Stimulated activated CD8-positive, alpha-beta memory T cell treated with anti-CD3 and anti-CD28 coated beads, Interleukin-7, amount 100 ng/mL, for 48 hours (primary cell): ENCODE measurements at regions not wholly inside any gene's neighbourhood (a gene's known extent, or its start where the extent isn't known, plus 50 kb on each side); places are given as distances from the start of the nearest gene placed in this dataset.

Experiments used
- DNase-seq, 2 donors: peaks; one replicate each; pipeline ENCODE4 v3.0.0-alpha.2; 2020; ENCODE audit warnings: low read depth in 1 of 2; ENCODE audit errors: extremely low read depth in 1 of 2

DNA sequence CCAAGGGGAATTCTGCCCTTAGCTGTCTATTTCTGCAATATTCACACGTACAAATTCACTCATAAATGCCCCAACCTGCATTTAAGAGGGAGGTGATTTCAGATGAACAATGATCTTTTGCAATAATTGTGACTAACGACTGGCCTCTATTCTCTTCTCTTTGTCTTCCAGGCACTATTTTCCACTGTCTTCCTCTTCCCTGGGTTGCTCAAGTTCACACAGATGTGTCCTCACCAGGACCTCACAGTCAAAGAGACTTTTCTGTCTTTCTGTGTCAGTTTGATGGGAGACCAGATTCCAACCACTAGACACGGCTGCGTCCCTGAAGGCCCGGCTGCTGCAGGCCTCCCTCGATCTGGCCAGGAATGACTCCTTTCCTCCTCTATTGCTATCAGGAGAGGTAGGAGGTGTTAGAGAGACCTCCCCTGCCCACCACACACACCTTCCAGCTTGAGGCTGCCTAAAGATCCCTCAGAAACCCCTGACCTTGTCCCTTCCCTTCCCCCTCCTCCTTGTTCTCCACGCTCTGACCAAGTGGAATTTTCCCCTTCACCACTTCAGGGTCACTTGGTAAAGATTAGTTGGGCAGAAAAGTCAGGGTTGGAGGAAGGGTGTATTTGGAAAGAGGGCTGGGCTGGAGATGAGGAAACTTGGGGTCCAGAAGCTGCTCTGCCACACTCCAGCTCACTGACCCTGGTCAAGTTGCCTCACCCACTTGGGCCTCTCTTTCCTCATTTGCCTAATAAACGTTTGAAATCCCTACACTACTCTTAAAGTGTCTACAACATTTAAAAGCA is 109.2 kb upstream of the COPS8 start:
- DNase-seq: no peak

GRCh38 chr2:236977063-236977851 is 108.4 kb upstream of the COPS8 start:
- DNase-seq: no peak

DNA sequence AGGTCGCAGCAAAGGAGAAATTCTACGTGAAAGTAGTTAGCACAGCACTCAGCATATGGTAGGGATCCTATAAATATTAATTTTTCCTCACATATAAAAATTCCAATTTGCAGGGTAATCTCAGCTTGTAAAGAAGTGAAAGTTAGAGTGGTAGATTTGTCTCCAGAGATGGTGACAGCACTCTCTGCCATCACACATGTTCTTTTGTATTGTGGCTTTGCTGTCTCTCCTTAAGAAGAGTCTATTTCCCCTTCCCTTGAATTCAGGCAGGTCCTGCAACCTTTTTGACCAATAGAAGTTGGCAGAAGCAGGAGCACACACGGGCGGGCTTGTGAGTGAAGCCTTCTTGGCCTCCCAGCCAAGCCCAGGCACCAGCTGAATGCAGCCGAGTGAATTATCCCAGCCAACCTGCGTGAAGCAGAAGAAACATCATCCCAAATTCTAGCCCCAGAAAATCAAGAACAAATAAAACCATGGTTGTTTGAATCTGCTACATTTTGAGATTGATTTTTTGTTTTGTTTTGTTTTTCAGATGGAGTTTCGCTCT is 107.8 kb upstream of the COPS8 start:
- no peak for DNase-seq

DNA sequence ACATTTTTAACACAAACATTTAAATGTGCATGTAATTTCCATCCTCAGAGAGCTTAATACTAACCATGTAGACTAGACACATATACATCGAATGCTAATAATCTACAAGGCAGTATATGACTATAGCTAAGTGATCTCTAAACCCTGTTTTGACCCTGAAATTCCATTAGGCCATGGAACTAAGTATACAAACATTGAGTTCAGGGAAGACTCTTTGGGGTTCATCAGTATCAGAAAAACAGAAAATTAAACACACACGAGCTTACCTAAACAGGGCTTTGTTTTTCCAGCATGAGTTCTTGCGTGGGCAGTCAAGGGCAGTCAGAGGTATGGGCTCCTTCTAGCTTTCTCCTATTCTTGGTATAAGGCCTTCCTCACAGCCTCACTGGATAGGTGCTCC is 106.0 kb upstream of the COPS8 start:
- no peak for DNase-seq

DNA sequence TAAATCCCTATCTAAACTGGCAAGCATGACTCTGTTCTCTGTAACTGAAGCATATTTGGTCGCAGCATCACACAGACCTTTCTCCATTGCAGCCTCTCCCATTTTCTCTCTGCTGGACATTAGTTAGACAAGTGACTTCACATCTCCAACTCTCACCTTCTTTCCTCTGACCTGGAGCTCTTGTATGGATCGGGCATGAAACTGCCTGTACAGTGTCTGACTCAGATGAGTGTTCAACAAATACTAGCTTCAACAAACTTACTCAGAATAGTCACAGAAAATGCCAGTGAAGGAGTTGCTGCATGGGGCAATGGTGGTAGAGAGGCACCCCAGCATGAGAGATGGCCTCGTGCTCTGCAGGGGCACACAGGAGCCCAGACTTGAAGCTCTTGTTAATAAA is 104.7 kb upstream of the COPS8 start:
- no peak for DNase-seq

DNA sequence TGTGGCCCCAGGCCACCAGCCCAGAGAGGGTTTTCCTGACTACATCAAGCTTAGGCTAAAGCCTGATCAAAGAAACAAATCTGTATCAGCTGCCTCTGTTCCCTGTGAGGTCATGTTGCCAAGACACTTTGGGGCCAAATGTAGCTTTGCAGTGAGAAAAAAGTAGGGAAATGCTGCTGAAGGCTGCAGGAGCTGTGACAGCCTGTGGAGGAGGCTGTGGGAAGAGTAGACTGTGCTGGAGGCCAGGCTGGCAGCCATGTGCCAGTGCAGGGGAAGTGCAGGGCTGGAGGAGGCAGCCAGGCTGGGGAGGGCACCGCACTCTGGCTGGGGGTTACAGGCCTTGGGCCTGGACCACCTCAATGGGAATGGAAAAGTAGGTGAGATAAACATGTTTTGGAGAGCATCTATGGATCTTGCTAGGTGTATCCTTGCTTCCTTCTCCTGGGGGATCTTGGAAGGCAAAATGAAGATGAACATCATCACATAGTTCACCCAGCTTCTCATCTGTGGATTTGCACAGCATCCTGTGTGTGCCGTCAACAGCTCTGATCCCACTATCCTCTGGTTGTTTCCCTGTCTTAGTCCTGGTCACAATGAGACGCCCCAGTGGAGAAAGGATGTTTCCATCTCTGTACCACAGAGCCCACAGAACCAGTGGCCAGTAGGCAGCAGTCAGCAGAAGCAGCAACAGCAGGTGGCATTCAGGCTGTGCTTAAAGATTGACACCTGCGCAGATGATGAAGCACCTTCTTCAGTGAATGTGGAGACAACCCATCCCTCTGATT is 103.8 kb upstream of the COPS8 start:
- DNase-seq: no peak

DNA sequence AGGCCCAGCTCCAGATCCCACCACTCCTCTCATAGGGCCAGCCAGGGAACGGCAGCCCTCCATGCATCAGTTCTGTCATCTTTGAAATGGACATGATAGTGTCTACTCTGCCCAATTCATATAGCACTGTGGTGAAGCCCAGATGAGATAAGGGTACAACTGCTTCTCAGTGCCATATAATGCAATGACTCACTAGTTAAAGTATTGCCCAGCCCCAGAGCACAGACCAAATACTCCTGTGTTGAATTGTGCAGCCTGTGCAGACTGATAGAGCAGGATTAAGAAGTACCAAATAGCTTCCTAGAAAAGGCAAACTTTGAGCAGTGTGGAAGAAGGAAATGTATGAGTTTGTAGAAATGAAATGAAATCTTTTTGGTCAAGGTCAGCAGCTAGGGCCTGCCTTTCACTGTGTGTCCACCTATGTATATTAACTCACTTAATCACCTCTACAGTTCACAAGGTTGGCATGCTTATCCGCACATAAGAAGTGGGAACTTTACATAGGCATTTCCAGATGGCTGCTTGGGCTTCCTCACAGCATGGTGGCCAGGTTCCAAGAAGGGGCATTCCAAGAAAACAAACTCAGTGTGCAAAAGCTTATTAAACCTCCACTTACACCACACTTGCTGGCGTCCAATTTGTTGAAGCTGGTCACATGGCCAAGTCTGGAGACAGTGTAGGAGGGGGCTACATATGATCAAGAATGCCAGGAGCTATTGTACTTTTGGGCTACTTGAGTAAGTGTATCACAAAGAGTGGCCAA is 102.8 kb upstream of the COPS8 start:
- DNase-seq: no peak

GRCh38 chr2:236984046-236984445 is 101.6 kb upstream of the COPS8 start:
- no peak for DNase-seq

DNA sequence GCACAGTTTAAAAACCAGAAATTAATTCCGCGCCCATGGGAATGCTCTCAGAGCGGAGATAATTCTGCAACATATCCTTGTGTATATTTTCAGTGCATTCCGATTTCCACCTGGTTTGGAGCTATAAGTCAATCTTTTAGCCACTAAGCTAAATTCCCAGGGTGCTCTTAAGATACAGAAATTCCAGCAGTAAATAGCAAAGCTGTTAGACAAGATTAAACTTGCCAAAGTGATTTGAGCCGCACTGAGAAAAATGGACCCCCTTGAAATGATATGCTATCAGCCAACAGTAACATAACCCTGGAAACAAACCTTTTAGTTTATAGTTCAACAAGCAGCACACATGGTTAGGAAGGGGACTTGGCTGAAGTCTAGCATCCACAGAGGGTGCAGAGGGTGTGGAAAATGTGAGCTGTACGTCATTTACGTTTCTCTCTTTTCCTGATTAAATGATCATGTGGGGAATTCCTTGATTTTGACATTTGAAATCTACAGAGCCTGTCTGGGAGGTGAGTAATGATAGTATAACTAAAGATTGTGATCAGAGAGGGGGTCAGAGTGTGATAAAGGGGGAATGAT is 99.8 kb upstream of the COPS8 start:
- no peak for DNase-seq

DNA sequence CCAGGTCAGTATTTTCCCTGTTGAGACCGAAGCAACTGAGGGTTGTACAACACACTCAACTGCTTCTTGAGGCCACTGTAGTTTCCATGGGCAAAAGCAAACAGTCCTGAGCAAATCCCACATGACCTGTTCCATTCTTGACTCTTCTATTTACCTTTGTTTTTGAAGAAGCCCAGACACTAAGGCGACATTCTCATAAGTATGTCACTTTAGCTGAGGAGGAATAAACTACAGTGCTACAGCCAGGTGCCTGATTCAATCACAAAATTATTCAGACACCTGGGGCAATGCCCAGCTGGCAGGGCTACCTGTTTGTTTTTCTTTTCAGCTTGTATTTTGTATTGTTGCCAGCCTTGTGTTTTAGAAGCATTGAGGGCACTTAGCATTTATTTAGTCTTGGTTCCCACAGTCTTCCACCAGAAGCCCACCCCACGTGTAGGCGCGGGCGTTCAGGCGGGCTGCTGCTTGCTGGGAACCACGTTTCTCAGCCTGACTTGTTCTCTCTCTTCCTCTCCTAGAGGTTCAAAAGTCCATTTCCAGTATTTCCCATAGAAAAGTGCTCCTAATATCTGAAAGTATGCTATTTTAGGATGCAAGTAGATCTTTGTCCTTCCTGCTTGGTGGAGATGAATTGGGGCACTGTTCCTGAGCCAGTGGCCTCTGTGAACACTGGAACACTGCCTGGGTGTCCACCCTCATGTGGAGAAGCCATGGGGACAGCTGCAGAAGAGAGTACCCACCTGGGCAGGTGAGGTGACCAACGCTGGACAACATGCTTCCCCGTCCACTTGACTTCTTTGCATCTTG is 99.0 kb upstream of the COPS8 start:
- no peak for DNase-seq

GRCh38 chr2:236988216-236988615 is 97.5 kb upstream of the COPS8 start:
- DNase-seq: no peak

- DNase-seq: no peak
These were observed 96.7 kb upstream of the COPS8 start for GRCh38 chr2:236988690-236989624.

DNA sequence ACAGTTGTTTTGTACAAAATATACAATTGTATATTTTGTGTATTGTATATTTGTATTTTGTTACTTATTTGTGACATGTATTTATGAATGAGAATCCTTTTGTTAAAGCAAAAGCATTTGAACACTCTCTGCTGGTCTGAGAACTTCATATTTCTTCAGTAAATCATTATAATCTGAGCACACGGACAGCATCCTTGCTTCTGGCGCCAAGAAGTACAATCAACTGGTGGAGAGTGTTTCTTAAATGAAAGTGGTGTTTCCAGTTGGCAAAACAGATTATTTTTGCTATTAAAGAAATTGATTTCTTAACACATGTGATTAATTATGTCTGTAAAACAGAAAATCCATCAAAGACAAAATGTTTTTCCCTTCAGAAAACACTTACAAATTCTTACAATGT is 95.1 kb upstream of the COPS8 start:
- no peak for DNase-seq

GRCh38 chr2:236991874-236992273 is 93.8 kb upstream of the COPS8 start:
- no peak for DNase-seq

- no peak for DNase-seq
These were observed 92.4 kb upstream of the COPS8 start for GRCh38 chr2:236993286-236993685.

GRCh38 chr2:236994361-236994760 is 91.3 kb upstream of the COPS8 start:
- DNase-seq: no peak

DNA sequence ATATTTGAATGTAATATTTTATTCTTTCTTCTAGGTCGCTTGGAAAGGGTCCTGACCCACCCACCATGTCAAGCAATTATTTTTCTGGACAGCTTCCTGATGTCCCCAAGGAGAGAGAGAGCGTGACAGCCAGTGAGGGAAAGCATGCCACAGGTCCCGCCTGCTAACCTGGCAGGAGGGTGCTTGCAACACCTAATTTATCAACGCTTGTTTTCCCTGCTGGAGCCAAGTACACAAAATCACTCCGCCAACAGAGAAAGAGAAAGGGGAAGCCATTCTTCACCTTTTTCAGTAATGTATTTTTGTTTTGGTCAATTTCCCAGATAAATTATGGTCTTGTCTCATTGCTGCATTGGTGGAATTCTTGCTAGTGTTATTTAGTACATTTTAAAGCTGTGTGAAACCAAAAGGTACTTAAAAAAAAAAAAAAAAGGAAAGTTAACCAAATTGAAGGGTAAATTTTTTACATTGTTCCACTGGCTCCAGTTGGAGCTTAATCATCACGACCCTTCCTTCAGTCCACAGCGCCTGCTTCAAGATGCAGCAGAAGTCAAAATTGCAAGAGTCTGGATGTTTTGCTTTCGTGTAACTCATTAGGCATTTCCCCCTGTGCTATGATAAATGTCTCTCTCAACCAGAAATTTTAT is 88.5 kb upstream of the COPS8 start:
- no peak for DNase-seq

DNA sequence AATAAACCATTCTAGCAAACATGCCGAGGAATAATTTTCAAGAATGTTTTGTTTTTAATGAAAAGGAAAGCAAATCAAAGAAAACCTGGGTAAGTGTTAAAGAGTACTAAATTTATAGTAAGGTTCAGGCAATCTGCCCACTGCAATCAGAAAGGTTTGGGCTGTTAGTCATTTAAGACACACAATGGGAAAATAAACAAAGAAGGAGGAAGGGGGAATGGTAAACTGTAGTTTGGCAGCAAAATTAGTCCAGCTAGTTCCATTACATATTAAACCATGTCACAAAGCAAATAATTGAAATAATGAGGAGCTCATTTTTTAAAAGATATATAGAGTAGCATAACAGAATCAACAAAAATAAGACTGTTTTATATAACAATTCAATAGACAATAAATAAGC is 87.5 kb upstream of the COPS8 start:
- no peak for DNase-seq
